ENCODE measurements at regions not wholly inside any gene's neighbourhood (a gene's known extent, or its start where the extent isn't known, plus 50 kb on each side); places are given as distances from the start of the nearest gene placed in this dataset.

DNA sequence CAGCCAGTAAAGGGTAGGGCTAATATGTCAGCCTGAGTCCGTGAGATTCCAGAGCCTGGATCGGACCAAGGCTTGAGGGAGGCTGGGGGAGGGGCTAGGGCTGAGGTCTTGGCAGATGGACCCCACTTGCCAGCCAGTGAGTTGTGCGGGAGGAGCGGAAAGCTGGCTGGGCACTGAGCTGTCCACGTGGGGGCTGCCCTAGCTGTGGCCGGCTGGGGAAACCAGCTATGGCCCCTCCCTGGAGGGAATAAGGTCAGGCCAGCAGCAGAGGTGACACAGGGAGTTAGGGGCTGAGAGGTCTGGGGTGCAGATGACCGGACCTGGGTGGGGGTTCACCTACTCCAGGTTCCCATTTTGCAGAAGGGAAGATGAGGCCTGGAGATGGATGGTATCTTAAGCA, 77.3 kb downstream of the UNCX start:
- no peak overlapping the region for H3K4me3 ChIP-seq (ENCODE audit: low read depth, low read length)
- TF ChIP-seq, protein P1, sequence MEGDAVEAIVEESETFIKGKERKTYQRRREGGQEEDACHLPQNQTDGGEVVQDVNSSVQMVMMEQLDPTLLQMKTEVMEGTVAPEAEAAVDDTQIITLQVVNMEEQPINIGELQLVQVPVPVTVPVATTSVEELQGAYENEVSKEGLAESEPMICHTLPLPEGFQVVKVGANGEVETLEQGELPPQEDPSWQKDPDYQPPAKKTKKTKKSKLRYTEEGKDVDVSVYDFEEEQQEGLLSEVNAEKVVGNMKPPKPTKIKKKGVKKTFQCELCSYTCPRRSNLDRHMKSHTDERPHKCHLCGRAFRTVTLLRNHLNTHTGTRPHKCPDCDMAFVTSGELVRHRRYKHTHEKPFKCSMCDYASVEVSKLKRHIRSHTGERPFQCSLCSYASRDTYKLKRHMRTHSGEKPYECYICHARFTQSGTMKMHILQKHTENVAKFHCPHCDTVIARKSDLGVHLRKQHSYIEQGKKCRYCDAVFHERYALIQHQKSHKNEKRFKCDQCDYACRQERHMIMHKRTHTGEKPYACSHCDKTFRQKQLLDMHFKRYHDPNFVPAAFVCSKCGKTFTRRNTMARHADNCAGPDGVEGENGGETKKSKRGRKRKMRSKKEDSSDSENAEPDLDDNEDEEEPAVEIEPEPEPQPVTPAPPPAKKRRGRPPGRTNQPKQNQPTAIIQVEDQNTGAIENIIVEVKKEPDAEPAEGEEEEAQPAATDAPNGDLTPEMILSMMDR (IDR thresholded peaks at IDR 0.05; ENCODE audit: low read depth, low read length, missing control alignments), result no peak
- no peak for DNase-seq (ENCODE audit: low read depth)

DNA sequence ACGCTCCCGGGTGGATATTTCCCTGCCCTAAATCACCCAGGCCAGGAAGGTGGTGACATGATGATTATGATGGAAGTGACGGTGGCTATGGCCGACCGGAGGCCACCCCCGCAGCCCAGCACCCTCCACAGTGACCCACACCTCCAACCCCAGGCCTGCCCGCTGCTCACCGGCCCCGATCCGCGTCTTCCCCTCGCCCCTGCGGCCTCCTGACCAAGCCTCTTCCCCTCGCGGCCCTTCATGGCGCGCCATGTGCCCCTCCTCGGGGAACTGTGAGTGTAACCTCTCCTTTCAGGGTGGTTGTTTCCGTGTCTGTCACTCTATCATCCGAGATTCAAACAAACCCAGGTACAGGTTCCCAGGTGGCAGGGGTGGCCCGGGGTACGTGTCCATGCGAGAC, 78.3 kb downstream of the UNCX start:
- no peak overlapping the region for H3K4me3 ChIP-seq (ENCODE audit: low read depth, low read length)
- no peak for DNase-seq (ENCODE audit: low read depth)
- TF ChIP-seq, protein P1 (IDR thresholded peaks at IDR 0.05; ENCODE audit: low read depth, low read length, missing control alignments), result no peak

DNA sequence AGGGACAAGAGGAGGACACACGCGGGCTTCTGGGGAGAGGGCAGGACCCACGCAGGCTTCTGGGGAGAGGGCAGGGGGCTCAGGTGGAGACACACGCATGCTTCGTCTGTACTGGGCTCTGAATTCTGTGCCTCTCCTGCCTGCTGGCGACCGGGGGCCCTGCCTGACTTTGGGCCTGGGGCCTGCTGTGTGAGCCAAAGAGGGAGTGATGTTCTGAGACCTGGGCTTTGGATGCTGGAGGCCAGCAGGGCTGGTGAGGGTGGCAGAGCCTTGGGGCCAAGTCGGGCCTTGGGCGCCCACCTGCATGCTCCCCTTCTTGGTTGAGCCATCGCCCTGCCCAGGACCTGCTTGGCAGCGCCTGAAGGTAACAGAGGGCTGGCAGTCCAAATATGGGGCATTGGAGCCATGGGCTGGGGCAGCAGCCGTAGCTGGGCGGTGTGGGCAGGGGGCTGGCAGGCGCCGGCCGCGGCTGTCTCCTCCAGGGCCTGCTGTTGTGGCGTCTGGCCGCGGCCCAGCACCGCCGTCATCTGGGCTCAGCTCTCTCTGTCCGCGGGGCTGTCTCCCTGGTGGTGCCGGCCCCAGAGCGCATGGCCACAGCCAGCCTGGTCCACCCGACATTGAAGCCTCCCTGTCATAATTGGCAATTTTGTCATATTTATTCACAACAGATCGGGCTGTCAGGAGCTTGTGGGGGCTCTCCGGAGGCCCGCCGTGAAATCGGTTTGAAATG, 78.9 kb downstream of the UNCX start:
- TF ChIP-seq, protein P1 (IDR thresholded peaks at IDR 0.05; ENCODE audit: low read depth, low read length, missing control alignments), result no peak
- H3K4me3 ChIP-seq (ENCODE audit: low read depth, low read length), result no peak overlapping the region
- DNase-seq (ENCODE audit: low read depth), result no peak

DNA sequence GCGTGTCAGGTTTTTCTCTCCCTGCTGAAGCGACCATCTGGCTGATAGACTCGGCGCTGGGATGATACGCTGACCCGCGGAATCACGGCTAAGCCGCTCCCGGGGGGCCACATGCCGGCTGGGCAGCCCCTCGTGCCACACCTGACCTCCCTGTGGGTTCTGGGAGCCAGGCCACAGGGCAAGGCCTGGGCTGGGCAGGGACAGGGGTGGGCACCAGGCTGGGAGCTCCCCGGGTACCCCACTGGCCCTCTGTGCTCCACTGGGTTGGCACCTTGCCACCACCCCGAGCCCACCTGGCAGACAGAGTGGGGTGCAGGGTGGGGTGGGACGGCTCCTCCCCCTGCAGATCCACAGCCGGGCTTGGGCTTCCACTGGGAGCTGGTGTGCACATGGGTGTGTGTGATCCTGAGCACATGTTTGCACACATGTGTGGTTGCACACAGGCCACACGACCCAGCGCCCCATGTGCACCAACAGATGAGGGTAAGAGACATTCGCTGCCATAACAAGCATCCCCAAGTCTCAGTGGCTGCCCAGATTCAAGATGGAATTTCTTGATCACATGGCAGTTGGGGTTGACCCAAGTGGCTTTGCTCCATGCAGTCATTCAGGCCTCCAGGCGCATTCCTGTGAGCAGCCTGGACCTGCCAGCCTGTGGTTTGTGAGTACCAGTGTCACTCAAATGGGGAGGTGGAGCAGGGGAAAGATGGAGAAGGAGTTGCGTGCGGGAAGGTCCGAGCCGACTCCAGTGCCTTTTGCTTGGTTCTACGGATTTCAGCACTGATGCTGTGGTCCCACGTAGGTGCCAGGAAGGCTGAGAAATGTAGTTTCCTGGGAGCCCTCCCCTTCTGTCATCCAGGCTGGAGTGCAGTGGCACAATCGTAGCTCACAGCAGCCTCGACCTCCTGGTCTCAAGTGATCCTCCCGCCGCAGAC, 79.7 kb downstream of the UNCX start:
- DNase-seq (ENCODE audit: low read depth), result no peak
- TF ChIP-seq, protein P1 (IDR thresholded peaks at IDR 0.05; ENCODE audit: low read depth, low read length, missing control alignments), result no peak
- H3K4me3 ChIP-seq (ENCODE audit: low read depth, low read length), result no peak overlapping the region

DNA sequence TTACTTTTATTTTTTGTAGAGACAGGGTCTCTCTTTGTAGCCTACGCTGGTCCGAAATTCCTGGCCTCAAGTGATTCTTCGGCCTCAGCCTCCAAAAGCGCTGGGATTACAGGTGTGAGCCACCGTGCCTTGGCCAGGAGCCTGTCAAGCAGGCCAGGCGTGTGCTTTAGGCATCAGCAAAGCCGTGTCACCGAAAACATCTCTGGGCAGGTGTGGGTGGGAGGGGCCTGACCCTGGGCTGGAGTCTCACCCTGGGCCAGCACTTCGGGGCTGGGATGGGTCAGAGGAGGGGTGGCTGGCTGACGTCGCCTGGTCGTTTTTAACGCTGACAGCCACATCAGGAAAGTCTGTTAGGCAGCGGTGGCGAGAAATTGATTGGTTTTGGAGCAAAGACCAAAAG, 80.9 kb downstream of the UNCX start:
- no peak overlapping the region for H3K4me3 ChIP-seq (ENCODE audit: low read depth, low read length)
- DNase-seq (ENCODE audit: low read depth), result no peak
- TF ChIP-seq, protein P1 (IDR thresholded peaks at IDR 0.05; ENCODE audit: low read depth, low read length, missing control alignments), result no peak

DNA sequence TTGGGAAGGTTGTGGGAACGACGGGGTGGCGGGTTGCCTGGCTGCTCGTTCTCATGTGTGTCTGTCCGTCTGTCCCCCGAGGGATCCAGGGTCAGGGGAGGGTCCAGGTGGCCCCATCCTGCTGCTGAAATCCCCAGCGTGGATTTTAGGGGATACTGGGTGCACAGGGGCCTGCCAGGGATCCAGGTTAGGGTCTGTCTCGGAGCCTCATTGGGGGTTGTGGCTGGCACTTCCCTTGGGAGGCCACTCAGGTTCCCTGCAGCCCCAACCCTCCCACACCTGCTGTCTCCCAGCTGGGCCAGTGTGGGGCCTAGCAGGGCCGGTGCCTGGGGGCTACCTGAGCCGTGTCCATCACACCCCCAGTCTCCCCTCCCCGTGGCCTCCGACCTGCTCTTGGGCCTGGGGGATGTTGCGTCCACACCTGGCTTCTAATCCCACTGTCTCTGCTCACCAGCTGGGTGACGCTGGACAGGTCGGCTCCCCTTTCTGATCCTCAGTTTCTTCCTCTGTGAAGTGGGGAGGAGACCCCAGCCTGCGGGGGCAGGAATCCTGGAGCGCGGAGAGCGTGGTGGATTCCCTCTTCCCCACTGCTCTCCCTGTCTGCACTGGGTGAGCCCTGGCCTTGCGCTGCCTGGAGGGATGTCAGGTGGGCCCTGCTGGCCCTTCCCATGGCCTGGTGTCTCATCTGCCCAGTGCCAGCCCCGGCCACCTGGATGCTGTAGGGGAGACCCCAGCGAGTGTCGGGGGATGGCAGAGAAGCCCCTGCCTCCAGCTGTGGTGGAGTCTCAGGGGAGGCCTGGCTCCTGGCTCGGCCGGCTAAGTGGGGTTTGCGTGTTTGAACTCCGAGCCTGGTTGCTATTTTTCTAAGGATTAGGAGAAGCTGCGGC, 81.6 kb downstream of the UNCX start:
- TF ChIP-seq, protein P1 (IDR thresholded peaks at IDR 0.05; ENCODE audit: low read depth, low read length, missing control alignments), result no peak
- no peak overlapping the region for H3K4me3 ChIP-seq (ENCODE audit: low read depth, low read length)
- no peak for DNase-seq (ENCODE audit: low read depth)
